HEK293 (cell line): ENCODE measurements at regions not wholly inside any gene's neighbourhood (a gene's known extent, or its start where the extent isn't known, plus 50 kb on each side); places are given as distances from the start of the nearest gene placed in this dataset.
"Not testable (repeated sequence)": the region's sequence is repeated elsewhere in the genome, so short reads cannot be mapped to it uniquely, and the experiment has no call there.

ENCODE experiments used
- ATF2 ChIP-seq: fragments of 450-650 bp; formaldehyde crosslinking; IDR thresholded peaks from 2 replicates; pipeline ENCODE4 v1.5.1; 2016; ENCODE audit warnings: missing biosample characterization, missing genetic modification characterization, low read depth
- CTCF ChIP-seq: fragments of 450-650 bp; formaldehyde crosslinking; IDR thresholded peaks from 2 replicates; pipeline ENCODE4 v1.5.1; 2016; ENCODE audit warnings: missing biosample characterization, missing genetic modification characterization
- PRDM4 ChIP-seq: fragments of 450-650 bp; formaldehyde crosslinking; IDR thresholded peaks from 2 replicates; pipeline ENCODE4 v1.5.1; 2017; ENCODE audit warnings: missing biosample characterization, missing genetic modification characterization
- TCF7L2 ChIP-seq: IDR thresholded peaks from 2 replicates; pipeline ENCODE4 v1.6.1; 2011; ENCODE audit warnings: low read depth, mild to moderate bottlenecking, inconsistent platforms, low read length, moderate library complexity, borderline replicate concordance
- TSHZ1 ChIP-seq: fragments of 450-650 bp; formaldehyde crosslinking; IDR thresholded peaks from 2 replicates; pipeline ENCODE4 v1.5.1; 2016; ENCODE audit warnings: missing biosample characterization, missing genetic modification characterization, borderline replicate concordance
- ZBTB20 ChIP-seq: fragments of 450-650 bp; formaldehyde crosslinking; IDR thresholded peaks from 2 replicates; pipeline ENCODE4 v1.5.1; 2016; ENCODE audit warnings: missing biosample characterization, missing genetic modification characterization
- ZBTB8A ChIP-seq: fragments of 450-650 bp; formaldehyde crosslinking; IDR thresholded peaks from 2 replicates; pipeline ENCODE4 v1.5.1; 2016; ENCODE audit warnings: missing biosample characterization, missing genetic modification characterization
- ZFHX2 ChIP-seq: fragments of 450-650 bp; formaldehyde crosslinking; conservative IDR thresholded peaks from 2 replicates; pipeline ENCODE4 v1.5.1; 2016; ENCODE audit warnings: missing biosample characterization, missing genetic modification characterization
- ZNF266 ChIP-seq: fragments of 450-650 bp; formaldehyde crosslinking; IDR thresholded peaks from 2 replicates; pipeline ENCODE4 v1.5.1; 2016; ENCODE audit warnings: missing biosample characterization, missing genetic modification characterization, low read depth
- ZNF37A ChIP-seq: fragments of 450-650 bp; IDR thresholded peaks from 2 replicates; pipeline ENCODE4 v1.5.1; 2018; ENCODE audit warnings: missing biosample characterization, missing genetic modification characterization
- ZNF76 ChIP-seq: fragments of 450-650 bp; formaldehyde crosslinking; IDR thresholded peaks from 2 replicates; pipeline ENCODE4; 2016; ENCODE audit warnings: low read depth, missing biosample characterization, missing genetic modification characterization, borderline replicate concordance

GRCh38 chr11:71638801-71639519, 56.3 kb upstream of the KRTAP5-11 start:
- TF ChIP-seq ATF2 (tag by site-specific recombination); ZNF37A; PRDM4 (tag by site-specific recombination); ZNF266; TCF7L2; TSHZ1 (tag by site-specific recombination); CTCF (tag by site-specific recombination); ZNF76 (tag by site-specific recombination); ZBTB20 (tag by site-specific recombination); ZFHX2 (tag by site-specific recombination); ZBTB8A: not testable (repeated sequence)
